Gastroesophageal sphincter (tissue), 3 donors: ENCODE measurements at regions not wholly inside any gene's neighbourhood (a gene's known extent, or its start where the extent isn't known, plus 50 kb on each side); places are given as distances from the start of the nearest gene placed in this dataset.

Experiments used
- CTCF ChIP-seq, 4 experiments: fragments of 200-600 bp in 2 of 4; fragments of 450-650 bp in 2 of 4; sonication (generic) in 1 of 4; IDR thresholded peaks; one replicate each; pipeline ENCODE4 v1.5.1; 2017 to 2019; ENCODE audit warnings: antibody characterized with exemption in 4 of 4, mild to moderate bottlenecking in 2 of 4, moderate library complexity in 2 of 4
- POLR2A ChIP-seq, 2 donors: fragments of 450-650 bp; IDR thresholded peaks; one replicate each; pipeline ENCODE4 v1.6.1; 2017; ENCODE audit warnings: antibody characterized with exemption in 2 of 2, mild to moderate bottlenecking in 2 of 2, moderate library complexity in 1 of 2

- TF ChIP-seq POLR2A (IDR thresholded peaks at IDR 0.05) (no peak), CTCF (IDR thresholded peaks at IDR 0.05) (no peak)
Observed at GRCh38 chr5:82785882-82786509, 291.2 kb downstream of the TMEM167A start.
